ENCODE measurements at regions not wholly inside any gene's neighbourhood (a gene's known extent, or its start where the extent isn't known, plus 50 kb on each side); places are given as distances from the start of the nearest gene placed in this dataset.
"Not testable (repeated sequence)": the region's sequence is repeated elsewhere in the genome, so short reads cannot be mapped to it uniquely, and the experiment has no call there.

- no peak for DNase-seq
Measured at GRCh38 chr4:160537681-160538080, 1434.8 kb downstream of the RAPGEF2 start.

GRCh38 chr4:160546201-160546600, 1443.3 kb downstream of the RAPGEF2 start:
- DNase-seq = no peak

GRCh38 chr4:160549951-160550519, 1447.2 kb downstream of the RAPGEF2 start:
- DNase-seq = not testable (repeated sequence)

GRCh38 chr4:160562661-160563060, 1459.8 kb downstream of the RAPGEF2 start:
- DNase-seq = no peak

GRCh38 chr4:160563552-160564282, 1460.8 kb downstream of the RAPGEF2 start:
- no peak for DNase-seq

- DNase-seq = no peak
Measured at GRCh38 chr4:160567634-160568033, 1464.8 kb downstream of the RAPGEF2 start.

- DNase-seq = no peak
Measured at GRCh38 chr4:160570271-160570670, 1467.4 kb downstream of the RAPGEF2 start.

GRCh38 chr4:160574272-160574671, 1471.4 kb downstream of the RAPGEF2 start:
- not testable (repeated sequence) for DNase-seq

- no peak for DNase-seq
Measured at GRCh38 chr4:160580581-160580980, 1477.7 kb downstream of the RAPGEF2 start.

GRCh38 chr4:160592258-160592657, 1489.4 kb downstream of the RAPGEF2 start:
- DNase-seq = no peak

- no peak for DNase-seq
Measured at GRCh38 chr4:160595646-160596045, 1492.8 kb downstream of the RAPGEF2 start.

GRCh38 chr4:160604541-160604940, 1501.7 kb downstream of the RAPGEF2 start:
- no peak for DNase-seq

- no peak for DNase-seq
Measured at GRCh38 chr4:160611181-160611580, 1508.3 kb downstream of the RAPGEF2 start.

- no peak for DNase-seq
Measured at GRCh38 chr4:160631044-160631443, 1528.2 kb downstream of the RAPGEF2 start.

- DNase-seq = no peak
Measured at GRCh38 chr4:160652790-160653189, 1511.0 kb downstream of the FSTL5 start.

GRCh38 chr4:160675550-160675949, 1488.2 kb downstream of the FSTL5 start:
- no peak for DNase-seq

- DNase-seq = no peak
Measured at GRCh38 chr4:160685729-160686128, 1478.1 kb downstream of the FSTL5 start.

GRCh38 chr4:160701671-160702070, 1462.1 kb downstream of the FSTL5 start:
- no peak for DNase-seq

- no peak for DNase-seq
Measured at GRCh38 chr4:160709026-160709425, 1454.8 kb downstream of the FSTL5 start.

GRCh38 chr4:160709546-160709945, 1454.3 kb downstream of the FSTL5 start:
- no peak for DNase-seq

GRCh38 chr4:160716551-160716950, 1447.2 kb downstream of the FSTL5 start:
- no peak for DNase-seq

- no peak for DNase-seq
Measured at GRCh38 chr4:160717848-160718247, 1446.0 kb downstream of the FSTL5 start.

- DNase-seq = no peak
Measured at GRCh38 chr4:160724063-160724462, 1439.7 kb downstream of the FSTL5 start.

- DNase-seq = no peak
Measured at GRCh38 chr4:160745126-160745525, 1418.7 kb downstream of the FSTL5 start.

GRCh38 chr4:160746585-160746984, 1417.2 kb downstream of the FSTL5 start:
- not testable (repeated sequence) for DNase-seq

All from hematopoietic multipotent progenitor cell treated with erythropoietin and hydrocortisone succinate and interleukin-3 and kit ligand, for 8 days (in vitro differentiated cells).